GM12891 (cell line): ENCODE measurements at regions not wholly inside any gene's neighbourhood (a gene's known extent, or its start where the extent isn't known, plus 50 kb on each side); places are given as distances from the start of the nearest gene placed in this dataset.

Source experiments
- DNase-seq: peaks from one replicate; pipeline ENCODE4 v3.0.0; 2011; ENCODE audit warnings: low spot score; ENCODE audit not compliant: insufficient read length
- FAIRE-seq: peaks from 2 replicates; lab custom pipeline; 2011; peaks lifted over from hg19 to GRCh38; lab: Jason Lieb, UNC
- PAX5 ChIP-seq: IDR thresholded peaks from 2 replicates; pipeline ENCODE4 v1.6.1; 2011; ENCODE audit warnings: low read length, moderate library complexity, mild to moderate bottlenecking; ENCODE audit not compliant: insufficient read depth, severe bottlenecking
- POLR2A ChIP-seq: IDR thresholded peaks from 2 replicates; pipeline ENCODE4 v1.6.1; 2011; ENCODE audit warnings: low read depth, low read length, control low read depth
- POLR2AphosphoS5 ChIP-seq: IDR thresholded peaks from 2 replicates; pipeline ENCODE4 v1.6.1; 2011; ENCODE audit warnings: low read depth, low read length, control low read depth
- POU2F2 ChIP-seq: IDR thresholded peaks from 2 replicates; pipeline ENCODE4 v1.6.1; 2011; ENCODE audit warnings: low read depth, mild to moderate bottlenecking, control low read depth, low read length, moderate library complexity
- SPI1 ChIP-seq: IDR thresholded peaks from 2 replicates; pipeline ENCODE4 v1.6.1; 2011; ENCODE audit warnings: low read depth, low read length, control low read depth
- TAF1 ChIP-seq: IDR thresholded peaks from 2 replicates; pipeline ENCODE4 v1.6.1; 2011; ENCODE audit warnings: low read depth, low read length, control low read depth

- DNase-seq = no peak
- no peak for FAIRE-seq
- TF ChIP-seq POLR2AphosphoS5 (no peak), SPI1 (no peak), POLR2A (no peak), TAF1 (no peak), POU2F2 (no peak), PAX5 (no peak)
Measured at GRCh38 chr16:73213732-73214455, 166.0 kb upstream of the ZFHX3 start.

- TF ChIP-seq POLR2AphosphoS5 (no peak), POLR2A (no peak), SPI1 (no peak)
- FAIRE-seq (no peak), DNase-seq (no peak)
Measured at GRCh38 chr16:73212431-73212830, 164.5 kb upstream of the ZFHX3 start.

GRCh38 chr16:73210686-73211085 lies 162.8 kb upstream of the ZFHX3 start:
- no peak for FAIRE-seq
- TF ChIP-seq SPI1 (no peak), POLR2AphosphoS5 (no peak), POU2F2 (no peak), POLR2A (no peak), TAF1 (no peak), PAX5 (no peak)
- no peak for DNase-seq

- FAIRE-seq = no peak
- TF ChIP-seq POLR2AphosphoS5 = no peak
- no peak for TF ChIP-seq POLR2A
- TF ChIP-seq SPI1 = no peak
- no peak for TF ChIP-seq PAX5
- no peak for TF ChIP-seq TAF1
- no peak for TF ChIP-seq POU2F2
- DNase-seq = no peak
Measured at GRCh38 chr16:73210084-73210483, 162.2 kb upstream of the ZFHX3 start.

DNA sequence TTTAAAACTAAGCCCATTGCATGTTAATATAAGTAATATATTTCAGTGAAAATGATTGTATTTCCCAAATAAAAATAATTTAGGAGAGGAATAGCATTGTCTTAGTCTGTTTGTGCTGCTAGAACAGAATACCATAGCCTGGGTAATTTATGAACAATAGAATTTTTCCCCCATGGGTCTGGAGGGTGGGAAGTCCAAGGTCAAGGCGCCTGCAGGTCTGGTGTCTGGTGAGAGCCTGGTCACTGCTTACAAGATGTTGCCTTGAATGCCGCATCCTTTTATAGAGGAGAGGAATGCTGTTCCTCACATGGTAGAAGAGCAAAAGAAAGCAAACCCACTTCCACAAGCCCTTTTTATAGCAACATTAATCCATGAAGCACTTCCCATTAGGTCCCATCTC lies 161.3 kb upstream of the ZFHX3 start:
- no peak for DNase-seq
- FAIRE-seq = no peak
- no peak for TF ChIP-seq SPI1
- TF ChIP-seq POLR2A = no peak
- no peak for TF ChIP-seq POLR2AphosphoS5
- TF ChIP-seq POU2F2 = no peak
- no peak for TF ChIP-seq TAF1
- TF ChIP-seq PAX5 = no peak

DNA sequence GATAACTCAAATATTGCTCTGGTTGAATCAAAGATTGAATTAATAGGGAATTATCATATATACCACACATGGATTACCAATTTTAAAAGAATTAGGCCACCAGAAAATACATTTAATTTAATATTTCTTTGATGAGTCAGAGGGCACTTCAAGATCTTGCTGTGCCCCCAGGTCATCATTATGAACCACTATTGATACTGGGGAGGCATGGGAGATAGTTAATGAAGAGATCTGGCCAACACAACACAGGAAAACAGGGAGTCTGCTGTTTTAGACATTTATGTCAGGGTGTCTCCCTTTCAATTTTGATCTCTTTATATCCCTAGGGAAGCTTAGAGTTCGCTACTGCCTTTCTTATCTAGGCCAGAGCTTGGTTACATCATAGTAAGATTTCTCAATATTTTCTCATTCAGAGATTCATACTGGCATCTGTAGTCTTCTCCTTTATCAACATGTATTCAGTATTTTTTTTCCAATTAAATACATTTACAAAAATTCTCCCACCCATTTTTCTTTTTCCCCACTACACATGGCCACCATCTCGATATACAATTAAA lies 158.3 kb upstream of the ZFHX3 start:
- FAIRE-seq (no peak), DNase-seq (no peak)

GRCh38 chr16:73205153-73205886 lies 157.4 kb upstream of the ZFHX3 start:
- DNase-seq (no peak), FAIRE-seq (no peak)
- TF ChIP-seq PAX5 (no peak), POU2F2 (no peak), POLR2A (no peak), POLR2AphosphoS5 (no peak), TAF1 (no peak)

More for the DNA sequence above, 158.3 kb upstream of the ZFHX3 start:
- TF ChIP-seq POU2F2 = no peak
- no peak for TF ChIP-seq SPI1
- TF ChIP-seq POLR2A = no peak
- no peak for TF ChIP-seq TAF1
- no peak for TF ChIP-seq PAX5
- TF ChIP-seq POLR2AphosphoS5 = no peak

DNA sequence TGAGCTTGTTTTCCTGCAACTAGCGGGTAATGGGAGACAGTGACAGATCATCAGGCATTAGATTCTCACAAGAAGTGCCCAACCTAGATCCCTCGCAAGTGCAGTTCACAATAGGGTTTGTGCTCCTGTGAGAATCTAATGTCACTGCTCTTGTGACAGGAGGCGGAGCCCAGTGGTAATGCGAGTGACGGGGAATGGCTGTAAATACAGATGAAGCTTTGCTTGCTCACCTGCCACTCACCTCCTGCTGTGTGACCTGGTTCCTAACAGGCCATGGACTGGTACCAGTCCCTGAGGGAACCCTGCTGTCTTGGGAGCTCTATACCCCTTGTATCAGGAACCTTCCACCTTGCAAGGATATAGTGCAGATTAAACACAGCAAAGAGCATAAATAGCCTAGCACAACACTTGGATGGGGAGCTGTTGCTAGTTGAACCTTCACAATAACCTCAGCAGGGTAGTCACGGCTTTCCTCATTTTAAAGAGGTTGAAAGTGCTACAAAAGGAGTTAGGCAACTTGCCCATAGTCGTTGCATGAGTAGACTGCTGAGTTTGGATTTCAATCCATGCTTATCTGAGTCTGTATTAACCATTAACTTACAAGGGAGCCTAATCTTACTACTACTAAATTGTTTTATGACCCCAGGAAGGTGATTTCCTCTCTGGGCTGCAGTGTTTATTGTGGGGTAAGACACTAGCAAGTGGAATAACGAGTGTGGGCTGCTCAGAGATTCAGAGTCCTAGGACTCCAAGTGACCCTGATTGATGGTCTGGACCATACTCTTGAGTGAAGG lies 156.6 kb upstream of the ZFHX3 start:
- FAIRE-seq = no peak
- no peak for DNase-seq
- no peak for TF ChIP-seq TAF1
- no peak for TF ChIP-seq PAX5
- no peak for TF ChIP-seq POLR2AphosphoS5
- TF ChIP-seq POU2F2 = no peak
- no peak for TF ChIP-seq POLR2A
- TF ChIP-seq SPI1 = no peak
